GM20431 (cell line): ENCODE measurements at regions not wholly inside any gene's neighbourhood (a gene's known extent, or its start where the extent isn't known, plus 50 kb on each side); places are given as distances from the start of the nearest gene placed in this dataset.

Experiments used
- in situ Hi-C: fragments of 300-500 bp; cut with MseI, MboI; formaldehyde crosslinking; loops from one replicate; pipeline ENCODE4 v1.15.0; 2020; ENCODE audit warnings: low sequenced_read_pairs; ENCODE audit not compliant: unreplicated experiment

- in situ Hi-C loops: no loop called here
These were observed 112.6 kb downstream of the CDC5L start for GRCh38 chr6:44500074-44500473.

GRCh38 chr6:44503471-44503870 lies 116.0 kb downstream of the CDC5L start:
- in situ Hi-C loops: no loop called here

- in situ Hi-C loops: no loop called here
These were observed 116.8 kb downstream of the CDC5L start for GRCh38 chr6:44504301-44504791.

GRCh38 chr6:44505751-44506150 lies 118.2 kb downstream of the CDC5L start:
- in situ Hi-C loops: no loop called here

GRCh38 chr6:44507014-44507413 lies 119.5 kb downstream of the CDC5L start:
- in situ Hi-C loops: no loop called here

- in situ Hi-C loops: no loop called here
These were observed 121.1 kb downstream of the CDC5L start for GRCh38 chr6:44508646-44509045.

GRCh38 chr6:44511126-44511525 lies 123.6 kb downstream of the CDC5L start:
- in situ Hi-C loops: no loop called here

GRCh38 chr6:44512868-44513741 lies 125.6 kb downstream of the CDC5L start:
- in situ Hi-C loops: no loop called here

- in situ Hi-C loops: no loop called here
These were observed 126.6 kb downstream of the CDC5L start for GRCh38 chr6:44514085-44514484.

GRCh38 chr6:44514576-44515193 lies 127.2 kb downstream of the CDC5L start:
- in situ Hi-C loops: no loop called here

- in situ Hi-C loops: no loop called here
These were observed 135.4 kb downstream of the CDC5L start for GRCh38 chr6:44522871-44523270.

GRCh38 chr6:44524476-44525227 lies 137.1 kb downstream of the CDC5L start:
- in situ Hi-C loops: no loop called here

- in situ Hi-C loops: no loop called here
These were observed 138.3 kb downstream of the CDC5L start for GRCh38 chr6:44525761-44526351.

- in situ Hi-C loops: no loop called here
These were observed 139.7 kb downstream of the CDC5L start for GRCh38 chr6:44527181-44527580.

- in situ Hi-C loops: no loop called here
These were observed 140.3 kb downstream of the CDC5L start for GRCh38 chr6:44527583-44528369.

- in situ Hi-C loops: no loop called here
These were observed 140.8 kb downstream of the CDC5L start for GRCh38 chr6:44528370-44528644.

- in situ Hi-C loops: no loop called here
These were observed 141.2 kb downstream of the CDC5L start for GRCh38 chr6:44528716-44529115.

GRCh38 chr6:44529146-44529905 lies 141.8 kb downstream of the CDC5L start:
- in situ Hi-C loops: no loop called here
